ENCODE measurements at regions not wholly inside any gene's neighbourhood (a gene's known extent, or its start where the extent isn't known, plus 50 kb on each side); places are given as distances from the start of the nearest gene placed in this dataset.

DNA sequence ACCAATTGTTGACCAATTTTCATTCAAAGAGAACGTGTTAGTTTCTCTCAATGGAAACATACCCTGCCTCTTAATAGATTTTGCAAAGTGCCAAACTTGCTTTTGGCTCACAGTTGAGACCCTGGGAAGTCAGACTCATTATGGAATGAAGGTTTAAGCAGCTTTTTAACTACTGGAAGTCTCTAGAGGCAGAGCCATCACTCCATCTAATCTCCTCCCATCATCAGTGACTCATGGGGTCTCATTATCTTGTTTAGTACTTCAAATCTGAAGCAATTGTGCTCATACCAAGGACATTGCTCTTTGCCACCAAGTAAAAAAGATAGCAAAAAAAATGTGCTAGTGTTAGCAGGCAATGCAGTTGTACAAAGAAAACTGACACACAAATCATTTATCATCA, 537.1 kb upstream of the LRRC4C start:
- DNase-seq (peak in 1 of 2 donors; percentile 13), FAIRE-seq (no peak)
- WGBS, 3 donors: 61 to 75% (median 69%) methylated on average over 1 of the region's 1 CpG

DNA sequence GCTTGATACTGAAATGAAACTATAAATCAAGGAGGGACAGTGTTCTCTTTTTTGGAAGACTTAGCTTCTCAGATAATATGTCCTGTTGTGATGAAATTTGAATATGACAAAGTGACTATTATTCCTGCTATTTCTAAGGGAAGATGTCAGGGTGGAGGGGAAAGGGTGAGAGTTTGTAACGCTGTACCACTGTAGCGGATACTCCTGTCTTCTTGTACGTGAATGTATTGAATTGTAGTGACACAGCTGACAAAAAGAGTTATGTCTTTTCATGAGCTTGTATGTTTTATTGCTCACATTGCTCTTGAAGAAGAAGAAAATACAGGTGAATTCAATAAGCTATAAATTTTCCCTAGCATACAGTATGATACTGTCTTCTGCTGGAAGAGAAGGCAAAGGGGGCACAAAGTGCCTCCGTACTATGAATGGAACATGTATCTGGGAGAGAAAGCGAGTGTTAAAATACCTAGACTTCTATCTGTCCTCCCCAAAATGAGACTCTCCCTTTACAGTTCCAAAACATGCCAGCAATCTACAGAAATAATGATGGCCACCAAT, 538.5 kb upstream of the LRRC4C start:
- no peaks in the 10 kb centered on the region for H3K27me3 ChIP-seq (ENCODE audit: control insufficient read depth in 3 of 3, insufficient read depth in 3 of 3, low read length in 3 of 3)
- 77 to 90% (median 89%) methylated on average over 5 of the region's 5 CpGs for WGBS, 3 donors
- no peaks in the 10 kb centered on the region for H3K9me3 ChIP-seq (ENCODE audit: control insufficient read depth in 2 of 2, insufficient read depth in 1 of 2, low read depth in 1 of 2, low read length in 1 of 2)
- no peaks in the 10 kb centered on the region for H3K4me1 ChIP-seq (ENCODE audit: control insufficient read depth in 3 of 3, insufficient read depth in 2 of 3, low read depth in 1 of 3, low read length in 2 of 3)
- no peak for FAIRE-seq
- H3K36me3 ChIP-seq (ENCODE audit: control insufficient read depth in 3 of 3, insufficient read depth in 2 of 3, low read depth in 1 of 3, low read length in 3 of 3): no peaks in the 10 kb centered on the region
- H3K27ac ChIP-seq (ENCODE audit: low read depth in 1 of 3, low read length in 2 of 3): no peak overlapping the region
- no peak overlapping the region for H3K4me3 ChIP-seq (ENCODE audit: low read depth in 1 of 3, low read length in 3 of 3)
- no peak for DNase-seq

More for the DNA sequence above, 537.1 kb upstream of the LRRC4C start:
- no peaks in the 10 kb centered on the region for H3K9me3 ChIP-seq (ENCODE audit: control insufficient read depth in 2 of 2, insufficient read depth in 1 of 2, low read depth in 1 of 2, low read length in 1 of 2)
- no peak overlapping the region for H3K27ac ChIP-seq (ENCODE audit: low read depth in 1 of 3, low read length in 2 of 3)
- H3K4me1 ChIP-seq (ENCODE audit: control insufficient read depth in 3 of 3, insufficient read depth in 2 of 3, low read depth in 1 of 3, low read length in 2 of 3): no peaks in the 10 kb centered on the region
- no peaks in the 10 kb centered on the region for H3K36me3 ChIP-seq (ENCODE audit: control insufficient read depth in 3 of 3, insufficient read depth in 2 of 3, low read depth in 1 of 3, low read length in 3 of 3)
- no peaks in the 10 kb centered on the region for H3K27me3 ChIP-seq (ENCODE audit: control insufficient read depth in 3 of 3, insufficient read depth in 3 of 3, low read length in 3 of 3)
- no peak overlapping the region for H3K4me3 ChIP-seq (ENCODE audit: low read depth in 1 of 3, low read length in 3 of 3)

DNA sequence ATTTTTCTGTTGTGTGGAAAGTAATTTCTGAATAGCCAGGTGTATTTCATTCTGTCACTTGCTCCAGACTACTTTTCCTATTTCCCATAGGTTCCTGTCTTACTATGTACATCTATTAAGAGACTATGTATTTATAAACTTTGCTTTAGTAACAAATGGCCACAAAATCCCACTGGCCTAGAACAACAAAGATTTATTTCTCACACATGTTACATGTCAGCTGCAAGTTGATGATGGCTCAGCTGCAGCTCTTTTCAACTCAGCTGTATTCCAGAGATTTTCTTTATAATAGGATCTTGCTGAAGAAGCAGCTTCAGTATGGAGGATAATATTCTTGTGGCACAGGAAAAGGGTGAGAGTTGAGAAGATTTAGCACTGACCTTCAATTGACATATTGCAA, 539.6 kb upstream of the LRRC4C start:
- H3K27me3 ChIP-seq (ENCODE audit: control insufficient read depth in 3 of 3, insufficient read depth in 3 of 3, low read length in 3 of 3): no peaks in the 10 kb centered on the region

DNA sequence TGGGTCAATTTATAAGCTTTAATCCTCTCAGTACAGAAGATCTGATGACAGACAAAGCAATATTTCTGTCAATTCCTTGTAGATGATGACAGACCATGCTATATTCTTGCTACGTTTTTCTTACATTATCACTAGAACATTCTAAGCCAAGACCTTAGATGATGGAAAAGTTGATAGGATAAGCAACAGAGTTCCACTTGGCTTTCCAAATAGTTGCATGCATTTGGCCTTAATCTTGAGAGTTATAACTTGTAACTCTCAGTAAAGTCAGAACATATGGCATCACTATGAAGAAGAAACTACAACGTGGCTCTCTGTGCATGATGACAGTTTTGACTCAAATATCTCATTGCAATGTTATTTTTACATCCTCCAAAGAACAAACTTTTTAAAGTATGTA, 544.3 kb upstream of the LRRC4C start:
- Histone ChIP-seq H3K9me3 (ENCODE audit: control insufficient read depth in 2 of 2, insufficient read depth in 1 of 2, low read depth in 1 of 2, low read length in 1 of 2) (no peaks in the 10 kb centered on the region), H3K27ac (ENCODE audit: low read depth in 1 of 3, low read length in 2 of 3) (no peak overlapping the region), H3K27me3 (ENCODE audit: control insufficient read depth in 3 of 3, insufficient read depth in 3 of 3, low read length in 3 of 3) (no peaks in the 10 kb centered on the region), H3K36me3 (ENCODE audit: control insufficient read depth in 3 of 3, insufficient read depth in 2 of 3, low read depth in 1 of 3, low read length in 3 of 3) (no peaks in the 10 kb centered on the region), H3K4me3 (ENCODE audit: low read depth in 1 of 3, low read length in 3 of 3) (no peak overlapping the region), H3K4me1 (ENCODE audit: control insufficient read depth in 3 of 3, insufficient read depth in 2 of 3, low read depth in 1 of 3, low read length in 2 of 3) (no peaks in the 10 kb centered on the region)
- no peak for DNase-seq
- no peak for FAIRE-seq
- 50 to 58% (median 57%) methylated on average over 2 of the region's 2 CpGs for WGBS, 3 donors

More for the DNA sequence above, 539.6 kb upstream of the LRRC4C start:
- no peak overlapping the region for H3K27ac ChIP-seq (ENCODE audit: low read depth in 1 of 3, low read length in 2 of 3)
- H3K4me3 ChIP-seq (ENCODE audit: low read depth in 1 of 3, low read length in 3 of 3): no peak overlapping the region
- no peaks in the 10 kb centered on the region for H3K9me3 ChIP-seq (ENCODE audit: control insufficient read depth in 2 of 2, insufficient read depth in 1 of 2, low read depth in 1 of 2, low read length in 1 of 2)
- H3K4me1 ChIP-seq (ENCODE audit: control insufficient read depth in 3 of 3, insufficient read depth in 2 of 3, low read depth in 1 of 3, low read length in 2 of 3): no peaks in the 10 kb centered on the region
- DNase-seq: no peak
- FAIRE-seq: no peak
- no peaks in the 10 kb centered on the region for H3K36me3 ChIP-seq (ENCODE audit: control insufficient read depth in 3 of 3, insufficient read depth in 2 of 3, low read depth in 1 of 3, low read length in 3 of 3)

DNA sequence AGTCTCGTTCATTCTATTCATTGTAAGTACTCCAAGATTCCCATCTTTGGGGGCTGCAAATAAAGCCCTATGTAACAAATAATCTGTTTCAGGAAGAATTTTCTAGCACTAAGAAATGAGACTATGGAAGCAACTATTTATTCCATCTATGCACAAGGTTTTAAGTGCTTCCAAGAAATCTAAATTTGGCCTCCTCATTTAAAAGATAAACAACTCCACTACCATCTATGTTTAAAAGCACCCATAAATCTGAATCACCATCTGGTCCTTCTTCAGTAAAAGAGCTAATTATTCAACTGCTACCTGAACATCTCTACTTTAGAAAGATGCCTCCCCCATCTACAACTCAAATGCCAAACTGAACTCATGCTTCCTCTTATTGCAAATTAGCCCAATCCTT, 547.3 kb upstream of the LRRC4C start:
- Histone ChIP-seq H3K27me3 (ENCODE audit: control insufficient read depth in 3 of 3, insufficient read depth in 3 of 3, low read length in 3 of 3) (no peaks in the 10 kb centered on the region), H3K4me3 (ENCODE audit: low read depth in 1 of 3, low read length in 3 of 3) (no peak overlapping the region), H3K36me3 (ENCODE audit: control insufficient read depth in 3 of 3, insufficient read depth in 2 of 3, low read depth in 1 of 3, low read length in 3 of 3) (no peaks in the 10 kb centered on the region), H3K4me1 (ENCODE audit: control insufficient read depth in 3 of 3, insufficient read depth in 2 of 3, low read depth in 1 of 3, low read length in 2 of 3) (no peaks in the 10 kb centered on the region), H3K27ac (ENCODE audit: low read depth in 1 of 3, low read length in 2 of 3) (no peak overlapping the region), H3K9me3 (ENCODE audit: control insufficient read depth in 2 of 2, insufficient read depth in 1 of 2, low read depth in 1 of 2, low read length in 1 of 2) (no peaks in the 10 kb centered on the region)
- DNase-seq: no peak
- FAIRE-seq: no peak
- 77 to 88% (median 84%) methylated on average over 1 of the region's 1 CpG for WGBS, 3 donors

DNA sequence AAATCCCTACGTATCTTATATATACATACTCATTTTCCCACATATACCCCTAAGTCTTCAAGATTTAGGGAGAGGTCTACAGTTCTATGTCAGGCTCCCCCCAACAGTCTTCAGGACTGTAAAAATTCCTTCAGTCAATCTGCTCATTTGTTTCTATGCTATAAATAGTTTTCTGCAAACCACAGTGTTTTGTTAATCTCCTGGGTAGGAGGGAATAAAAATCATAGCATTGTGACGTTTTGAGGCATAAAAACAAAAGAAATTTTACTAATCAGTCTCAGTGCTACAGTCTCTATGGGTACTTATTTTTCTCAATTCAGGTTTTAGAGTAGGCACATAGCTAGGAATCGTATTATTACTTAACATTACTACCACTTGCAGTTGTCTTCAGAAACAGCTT, 552.8 kb upstream of the LRRC4C start:
- Histone ChIP-seq H3K9me3 (ENCODE audit: control insufficient read depth in 2 of 2, insufficient read depth in 1 of 2, low read depth in 1 of 2, low read length in 1 of 2) (no peaks in the 10 kb centered on the region), H3K4me3 (ENCODE audit: low read depth in 1 of 3, low read length in 3 of 3) (no peak overlapping the region), H3K27me3 (ENCODE audit: control insufficient read depth in 3 of 3, insufficient read depth in 3 of 3, low read length in 3 of 3) (no peaks in the 10 kb centered on the region), H3K4me1 (ENCODE audit: control insufficient read depth in 3 of 3, insufficient read depth in 2 of 3, low read depth in 1 of 3, low read length in 2 of 3) (no peaks in the 10 kb centered on the region), H3K36me3 (ENCODE audit: control insufficient read depth in 3 of 3, insufficient read depth in 2 of 3, low read depth in 1 of 3, low read length in 3 of 3) (no peaks in the 10 kb centered on the region), H3K27ac (ENCODE audit: low read depth in 1 of 3, low read length in 2 of 3) (no peak overlapping the region)
- 68 to 82% (median 76%) methylated on average over 3 of the region's 3 CpGs for WGBS, 3 donors
- FAIRE-seq: no peak
- no peak for DNase-seq

DNA sequence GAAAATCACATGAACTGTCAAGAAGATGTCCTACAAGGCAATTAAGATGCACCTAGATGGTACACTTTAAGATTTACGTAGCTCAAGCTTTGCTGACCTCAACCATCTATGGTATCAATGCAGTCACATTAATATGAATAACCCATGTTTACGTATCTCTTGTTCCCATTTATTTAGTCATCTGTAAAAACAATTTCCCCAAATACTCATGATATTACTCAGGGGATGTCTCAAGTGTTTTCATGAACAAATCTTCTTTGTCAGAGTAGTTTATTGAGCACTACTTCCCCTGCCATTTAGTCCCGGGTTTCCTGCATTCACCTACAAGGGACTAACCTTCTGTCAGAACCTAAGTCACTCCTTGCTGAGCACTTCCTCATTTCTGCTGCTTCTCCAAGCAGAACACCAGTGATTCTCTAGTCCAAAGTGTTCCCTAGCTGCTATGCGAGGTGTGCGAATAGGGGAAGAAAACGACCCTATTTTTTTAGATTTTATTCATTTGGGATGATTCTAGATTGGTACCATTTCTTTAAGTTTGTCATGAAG, 554.3 kb upstream of the LRRC4C start:
- DNase-seq (no peak), FAIRE-seq (no peak)
- no peak overlapping the region for H3K27ac ChIP-seq (ENCODE audit: low read depth in 1 of 3, low read length in 2 of 3)
- no peaks in the 10 kb centered on the region for H3K4me1 ChIP-seq (ENCODE audit: control insufficient read depth in 3 of 3, insufficient read depth in 2 of 3, low read depth in 1 of 3, low read length in 2 of 3)
- WGBS, 3 donors: 85 to 89% (median 87%) methylated on average over 6 of the region's 6 CpGs
- H3K27me3 ChIP-seq (ENCODE audit: control insufficient read depth in 3 of 3, insufficient read depth in 3 of 3, low read length in 3 of 3): no peaks in the 10 kb centered on the region
- H3K4me3 ChIP-seq (ENCODE audit: low read depth in 1 of 3, low read length in 3 of 3): no peak overlapping the region
- H3K36me3 ChIP-seq (ENCODE audit: control insufficient read depth in 3 of 3, insufficient read depth in 2 of 3, low read depth in 1 of 3, low read length in 3 of 3): no peaks in the 10 kb centered on the region
- H3K9me3 ChIP-seq (ENCODE audit: control insufficient read depth in 2 of 2, insufficient read depth in 1 of 2, low read depth in 1 of 2, low read length in 1 of 2): no peaks in the 10 kb centered on the region

DNA sequence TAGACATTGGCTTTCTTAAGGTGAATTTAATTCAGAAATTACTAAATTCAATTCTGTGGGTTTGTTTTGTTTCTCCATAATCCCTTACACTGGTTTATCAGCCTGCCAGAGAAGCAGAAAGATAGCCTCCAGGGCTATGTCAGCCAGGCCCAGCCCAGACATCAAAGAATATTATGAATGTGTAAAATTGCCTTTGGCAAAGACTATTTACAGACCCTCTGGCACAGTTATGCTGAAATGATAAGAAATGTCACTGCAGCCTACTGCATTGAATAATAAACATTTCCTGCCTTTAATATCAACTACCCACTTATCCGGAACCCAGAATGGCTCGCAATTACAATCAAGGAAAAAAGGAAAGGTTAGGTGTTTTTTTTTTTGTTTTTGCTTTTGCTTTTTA, 562.5 kb upstream of the LRRC4C start:
- Histone ChIP-seq H3K36me3 (ENCODE audit: control insufficient read depth in 3 of 3, insufficient read depth in 2 of 3, low read depth in 1 of 3, low read length in 3 of 3) (no peaks in the 10 kb centered on the region), H3K4me1 (ENCODE audit: control insufficient read depth in 3 of 3, insufficient read depth in 2 of 3, low read depth in 1 of 3, low read length in 2 of 3) (no peaks in the 10 kb centered on the region), H3K27me3 (ENCODE audit: control insufficient read depth in 3 of 3, insufficient read depth in 3 of 3, low read length in 3 of 3) (no peaks in the 10 kb centered on the region), H3K27ac (ENCODE audit: low read depth in 1 of 3, low read length in 2 of 3) (no peak overlapping the region), H3K4me3 (ENCODE audit: low read depth in 1 of 3, low read length in 3 of 3) (no peak overlapping the region), H3K9me3 (ENCODE audit: control insufficient read depth in 2 of 2, insufficient read depth in 1 of 2, low read depth in 1 of 2, low read length in 1 of 2) (peaks cover 0 to 5% of the 10 kb centered on the region in 2 donors)
- FAIRE-seq (no peak), DNase-seq (no peak)
- WGBS, 3 donors: 20 to 58% (median 51%) methylated on average over 2 of the region's 2 CpGs

DNA sequence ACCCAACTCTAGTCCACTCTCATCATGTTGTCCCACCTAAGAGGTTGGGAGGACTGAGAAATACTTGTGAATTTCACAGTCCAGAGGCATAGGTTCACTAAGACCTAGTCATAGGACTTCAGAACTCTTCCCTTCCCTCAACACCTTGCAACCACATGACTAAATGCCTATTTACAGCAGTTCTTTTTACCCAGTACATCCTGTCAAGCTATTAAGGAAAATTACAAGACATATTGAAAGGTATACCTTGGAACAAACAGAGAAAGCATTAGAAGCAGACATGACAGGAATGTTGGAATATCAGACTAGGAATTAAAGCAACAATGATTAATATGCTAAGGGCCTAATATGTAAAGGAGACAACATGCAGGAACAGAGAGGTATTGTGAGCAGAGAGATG, 563.8 kb upstream of the LRRC4C start:
- FAIRE-seq (no peak), DNase-seq (peak in 1 of 2 donors; percentile 2)
- no peaks in the 10 kb centered on the region for H3K4me1 ChIP-seq (ENCODE audit: control insufficient read depth in 3 of 3, insufficient read depth in 2 of 3, low read depth in 1 of 3, low read length in 2 of 3)
- H3K9me3 ChIP-seq (ENCODE audit: control insufficient read depth in 2 of 2, insufficient read depth in 1 of 2, low read depth in 1 of 2, low read length in 1 of 2): peaks cover 0 to 7% of the 10 kb centered on the region in 2 donors
- H3K36me3 ChIP-seq (ENCODE audit: control insufficient read depth in 3 of 3, insufficient read depth in 2 of 3, low read depth in 1 of 3, low read length in 3 of 3): no peaks in the 10 kb centered on the region
- H3K27me3 ChIP-seq (ENCODE audit: control insufficient read depth in 3 of 3, insufficient read depth in 3 of 3, low read length in 3 of 3): no peaks in the 10 kb centered on the region
- H3K27ac ChIP-seq (ENCODE audit: low read depth in 1 of 3, low read length in 2 of 3): no peak overlapping the region
- no peak overlapping the region for H3K4me3 ChIP-seq (ENCODE audit: low read depth in 1 of 3, low read length in 3 of 3)
